A673 (cell line): ENCODE measurements at regions not wholly inside any gene's neighbourhood (a gene's known extent, or its start where the extent isn't known, plus 50 kb on each side); places are given as distances from the start of the nearest gene placed in this dataset.

Experiments
- BruUV-seq: library from RNA; stranded (reverse); fragments of 400-500 nt; replicated peaks from 2 replicates; lab custom pipeline; 2021; lab: Mats Ljungman, UMichigan
- CTCF ChIA-PET: fragments of 300-600 bp; sonication (Branson Sonifier 250); formaldehyde crosslinking; loops from one replicate; lab custom pipeline; 2022; ENCODE audit warnings: antibody characterized with exemption; lab: Charles Lee
- POLR2A ChIA-PET: fragments of 300-600 bp; sonication (Branson Sonifier 250); formaldehyde crosslinking; loops from one replicate; lab custom pipeline; 2022; ENCODE audit warnings: antibody characterized with exemption; ENCODE audit not compliant: low non-redundant PET; lab: Charles Lee
- DNase-seq: peaks from one replicate; pipeline ENCODE4 v3.0.0-alpha.2; 2015; ENCODE audit warnings: low spot score
- H3K27ac ChIP-seq: fragments of 200-600 bp; sonication (generic); 2 replicates; pipeline ENCODE4 v1.5.1; 2016; ENCODE audit warnings: mixed run types, low read depth, mild to moderate bottlenecking, mixed read lengths, antibody characterized with exemption, low read length; ENCODE audit not compliant: poor library complexity, severe bottlenecking
- H3K27me3 ChIP-seq: fragments of 200-600 bp; sonication (generic); replicated peaks from 2 replicates; pipeline ENCODE4 v1.6.1; 2017; ENCODE audit warnings: mixed run types, low read depth, mild to moderate bottlenecking, mixed read lengths, antibody characterized with exemption, low read length; ENCODE audit not compliant: insufficient read depth, poor library complexity
- H3K36me3 ChIP-seq: fragments of 200-600 bp; sonication (generic); 2 replicates; pipeline ENCODE4 v1.6.1; 2016; ENCODE audit warnings: mixed run types, mild to moderate bottlenecking, mixed read lengths, antibody characterized with exemption, low read length; ENCODE audit not compliant: insufficient read depth, poor library complexity, severe bottlenecking
- H3K4me1 ChIP-seq: fragments of 200-600 bp; sonication (generic); 2 replicates; pipeline ENCODE4 v1.6.1; 2017; ENCODE audit warnings: mixed run types, mild to moderate bottlenecking, mixed read lengths, antibody characterized with exemption, low read length; ENCODE audit not compliant: insufficient read depth, poor library complexity, severe bottlenecking
- H3K4me3 ChIP-seq: fragments of 200-600 bp; sonication (generic); 2 replicates; pipeline ENCODE4 v1.5.1; 2016; ENCODE audit warnings: low read depth, mixed run types, mild to moderate bottlenecking, mixed read lengths, low read length; ENCODE audit not compliant: poor library complexity, severe bottlenecking
- H3K9me3 ChIP-seq: fragments of 200-600 bp; sonication (generic); 2 replicates; pipeline ENCODE4 v1.6.1; 2016; ENCODE audit warnings: mixed run types, low read depth, mild to moderate bottlenecking, mixed read lengths, antibody characterized with exemption, low read length; ENCODE audit not compliant: poor library complexity, severe bottlenecking
- EZH2 ChIP-seq: fragments of 200-600 bp; sonication (generic); IDR thresholded peaks from 2 replicates; pipeline ENCODE4 v1.6.1; 2017; ENCODE audit warnings: borderline replicate concordance, low read depth, mild to moderate bottlenecking, mixed read lengths, antibody characterized with exemption, low read length; ENCODE audit not compliant: poor library complexity, severe bottlenecking
- intact Hi-C: fragments of 100-400 bp; cut with micrococcal nuclease; formaldehyde crosslinking; loops from one replicate; pipeline ENCODE4 v1.10.0; 2022; ENCODE audit not compliant: unreplicated experiment
- TF ChIP-seq, protein P1 (sequence below): fragments of 300-800, 200-600 bp; sonication (generic); conservative IDR thresholded peaks from 2 replicates; pipeline ENCODE4 v1.5.1; 2017; ENCODE audit warnings: low read depth, mild to moderate bottlenecking, antibody characterized with exemption, low read length, moderate library complexity, mixed read lengths

DNA sequence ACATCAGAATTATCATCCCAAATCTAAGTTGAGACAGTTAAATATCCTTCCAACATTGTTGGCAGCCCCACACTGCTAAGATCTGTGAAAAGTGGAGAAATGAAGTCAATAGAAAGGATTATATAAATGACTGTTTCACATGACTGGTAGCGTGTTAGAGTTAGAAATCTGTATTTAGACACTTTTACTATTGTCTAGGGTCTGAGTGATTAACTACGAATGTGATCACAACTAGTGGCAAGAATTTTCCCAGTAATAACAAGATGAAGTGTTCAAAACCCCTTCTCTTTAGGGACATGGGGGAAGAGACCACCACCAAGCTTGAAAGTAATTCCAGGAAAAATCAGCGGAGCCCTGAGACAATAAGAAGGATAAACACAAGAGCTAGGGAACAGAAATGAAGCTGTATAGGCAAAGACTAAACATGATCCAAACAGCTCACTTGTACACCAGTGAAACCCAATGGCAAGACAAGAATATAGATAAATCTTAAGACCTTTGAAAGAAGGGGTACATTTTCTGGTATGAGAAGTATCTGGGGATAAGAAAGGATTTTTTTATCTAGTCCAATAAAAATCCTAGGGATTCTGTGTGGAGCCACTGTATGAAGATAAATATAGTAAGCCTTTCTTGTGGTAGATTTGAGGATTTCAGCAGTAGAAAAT is 646.6 kb upstream of the USP24 start:
- BruUV-seq, result no TSS peak
- Histone ChIP-seq H3K36me3 (no peaks in the 10 kb centered on the region), H3K4me3 (no peak overlapping the region), H3K9me3 (no peaks in the 10 kb centered on the region), H3K27me3 (peaks cover 10% of the 10 kb centered on the region), H3K4me1 (no peaks in the 10 kb centered on the region), H3K27ac (no peak overlapping the region)
- DNase-seq, result no peak
- intact Hi-C loops, result no loop called here
- TF ChIP-seq, protein P1, sequence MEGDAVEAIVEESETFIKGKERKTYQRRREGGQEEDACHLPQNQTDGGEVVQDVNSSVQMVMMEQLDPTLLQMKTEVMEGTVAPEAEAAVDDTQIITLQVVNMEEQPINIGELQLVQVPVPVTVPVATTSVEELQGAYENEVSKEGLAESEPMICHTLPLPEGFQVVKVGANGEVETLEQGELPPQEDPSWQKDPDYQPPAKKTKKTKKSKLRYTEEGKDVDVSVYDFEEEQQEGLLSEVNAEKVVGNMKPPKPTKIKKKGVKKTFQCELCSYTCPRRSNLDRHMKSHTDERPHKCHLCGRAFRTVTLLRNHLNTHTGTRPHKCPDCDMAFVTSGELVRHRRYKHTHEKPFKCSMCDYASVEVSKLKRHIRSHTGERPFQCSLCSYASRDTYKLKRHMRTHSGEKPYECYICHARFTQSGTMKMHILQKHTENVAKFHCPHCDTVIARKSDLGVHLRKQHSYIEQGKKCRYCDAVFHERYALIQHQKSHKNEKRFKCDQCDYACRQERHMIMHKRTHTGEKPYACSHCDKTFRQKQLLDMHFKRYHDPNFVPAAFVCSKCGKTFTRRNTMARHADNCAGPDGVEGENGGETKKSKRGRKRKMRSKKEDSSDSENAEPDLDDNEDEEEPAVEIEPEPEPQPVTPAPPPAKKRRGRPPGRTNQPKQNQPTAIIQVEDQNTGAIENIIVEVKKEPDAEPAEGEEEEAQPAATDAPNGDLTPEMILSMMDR, result no peak
- no peak for TF ChIP-seq EZH2
- ChIA-PET POLR2A (interaction anchor here (0.6 kb wide), 1 partner anchor 133 kb away, joined by 4 read pairs; no protein-coding TSS in a partner anchor), CTCF (no interaction called here)

DNA sequence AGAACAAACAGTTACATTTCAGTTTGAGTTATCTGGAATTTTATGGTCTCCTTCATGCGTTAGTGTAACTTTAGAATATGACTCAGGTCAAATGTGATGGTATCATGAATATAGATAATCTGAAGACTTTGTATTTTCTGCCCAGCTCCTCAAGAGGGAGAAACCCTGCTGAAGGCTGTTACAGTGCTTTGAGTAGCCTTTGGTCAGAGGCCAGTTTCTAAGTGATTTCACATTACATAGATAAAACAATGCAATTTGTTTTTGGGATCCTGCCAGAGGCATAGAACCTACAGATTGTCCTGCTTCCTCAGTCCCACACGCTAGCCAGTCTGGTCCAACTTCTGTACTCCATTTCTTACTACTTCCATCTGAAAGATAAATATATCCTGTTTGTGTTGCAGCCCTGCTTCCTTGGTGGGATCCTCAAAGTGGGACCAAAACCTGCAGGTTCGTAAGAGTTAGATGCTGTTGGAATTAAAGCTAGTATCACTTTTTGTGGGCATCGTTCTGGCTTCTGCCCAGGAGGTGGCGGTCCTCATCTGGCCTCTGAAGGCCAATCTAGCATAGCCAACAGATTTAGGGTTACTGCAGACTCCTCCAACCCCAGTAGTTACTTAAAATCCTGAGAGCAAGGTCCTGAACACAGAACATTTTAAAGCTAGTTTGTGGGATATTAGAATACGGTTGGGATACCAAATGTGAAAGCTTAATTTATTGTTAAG is 645.8 kb upstream of the USP24 start:
- ChIA-PET POLR2A (no interaction called here), CTCF (no interaction called here)
- Histone ChIP-seq H3K4me1 (no peaks in the 10 kb centered on the region), H3K36me3 (no peaks in the 10 kb centered on the region), H3K4me3 (no peak overlapping the region), H3K9me3 (no peaks in the 10 kb centered on the region), H3K27me3 (peaks cover 10% of the 10 kb centered on the region), H3K27ac (no peak overlapping the region)
- intact Hi-C loops, result no loop called here
- no TSS peak for BruUV-seq
- TF ChIP-seq EZH2, result no peak
- TF ChIP-seq, protein P1, result no peak
- no peak for DNase-seq

DNA sequence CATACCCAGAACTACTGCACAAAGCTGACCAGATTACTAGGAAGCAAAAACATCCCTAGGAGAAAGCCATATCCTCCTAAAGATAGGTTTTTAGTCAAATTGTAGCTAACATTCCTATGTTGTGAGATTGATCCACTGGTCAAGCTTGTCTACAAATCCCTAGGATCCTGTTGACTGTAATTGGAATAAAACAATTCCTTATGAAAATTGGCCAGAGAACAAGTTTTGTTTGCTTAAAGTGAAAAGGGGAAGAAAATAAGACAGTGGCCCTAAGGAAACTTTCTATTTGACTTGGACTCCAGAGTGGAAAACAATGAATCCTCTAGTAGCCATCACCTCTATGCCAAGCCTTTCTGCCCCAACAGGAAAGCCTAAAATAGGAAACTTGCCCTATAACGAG is 645.2 kb upstream of the USP24 start:
- Histone ChIP-seq H3K9me3 (no peaks in the 10 kb centered on the region), H3K36me3 (no peaks in the 10 kb centered on the region), H3K4me1 (no peaks in the 10 kb centered on the region), H3K4me3 (no peak overlapping the region), H3K27me3 (peaks cover 10% of the 10 kb centered on the region), H3K27ac (no peak overlapping the region)
- CTCF ChIA-PET, result no interaction called here
- BruUV-seq, result no TSS peak
- POLR2A ChIA-PET, result no interaction called here
- intact Hi-C loops, result no loop called here
- no peak for DNase-seq
- TF ChIP-seq, protein P1, result no peak
- TF ChIP-seq EZH2, result no peak
